Bone marrow (tissue), 2 donors: ENCODE measurements at regions not wholly inside any gene's neighbourhood (a gene's known extent, or its start where the extent isn't known, plus 50 kb on each side); places are given as distances from the start of the nearest gene placed in this dataset.

Source experiments
- DNase-seq, 2 donors: peaks; one replicate each; lab custom pipeline; 2025; lab: John Stamatoyannopoulos, UW

DNA sequence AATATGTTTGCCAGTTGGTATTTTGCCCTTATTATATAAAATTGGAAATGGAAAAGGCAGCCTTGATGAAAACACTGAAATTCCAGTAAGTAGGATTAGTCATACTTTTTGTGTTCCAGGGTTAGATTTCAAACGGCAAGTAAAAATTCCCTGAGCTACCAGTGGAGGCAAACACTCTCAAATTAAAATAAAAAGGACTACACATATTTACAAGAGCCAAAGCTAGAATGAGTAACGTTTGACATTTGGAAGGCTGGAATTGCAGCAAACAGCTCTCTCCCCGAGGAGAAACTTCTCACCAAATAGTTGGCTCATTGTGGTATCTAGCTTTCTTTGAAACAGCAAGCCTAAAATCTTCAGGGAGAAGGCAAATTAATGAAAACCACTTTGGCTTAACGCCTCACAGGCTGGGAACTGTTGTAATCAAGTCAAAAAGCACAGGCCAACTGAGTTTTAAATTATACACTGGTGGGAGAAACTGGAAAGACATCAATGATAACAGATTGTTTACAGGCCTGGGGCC, 288.4 kb downstream of the SNX13 start:
- DNase-seq: no peak

- DNase-seq: peak in 1 of 2 donors; percentile 47
Observed at GRCh38 chr7:17654940-17655339, 285.4 kb downstream of the SNX13 start.

GRCh38 chr7:17659126-17659525, 281.2 kb downstream of the SNX13 start:
- no peak for DNase-seq

DNA sequence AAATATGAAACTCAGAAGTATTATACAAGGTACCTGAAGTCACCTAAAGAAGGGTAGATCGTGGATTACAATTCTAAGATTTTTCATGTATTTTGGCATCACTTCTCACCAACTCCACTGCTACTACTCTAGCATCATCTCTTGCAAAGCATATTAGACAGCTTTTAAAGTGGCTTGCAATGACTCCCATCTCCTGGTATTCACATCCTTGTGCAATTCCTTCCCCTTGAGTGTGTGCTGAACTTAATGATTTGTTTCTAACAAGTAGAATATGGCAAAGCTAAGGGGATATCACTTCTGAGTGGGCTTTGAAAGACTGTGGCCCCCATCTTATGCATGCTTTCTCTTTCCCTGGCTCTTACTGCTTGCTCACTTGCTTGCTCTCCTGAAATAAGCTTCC, 280.2 kb downstream of the SNX13 start:
- no peak for DNase-seq

DNA sequence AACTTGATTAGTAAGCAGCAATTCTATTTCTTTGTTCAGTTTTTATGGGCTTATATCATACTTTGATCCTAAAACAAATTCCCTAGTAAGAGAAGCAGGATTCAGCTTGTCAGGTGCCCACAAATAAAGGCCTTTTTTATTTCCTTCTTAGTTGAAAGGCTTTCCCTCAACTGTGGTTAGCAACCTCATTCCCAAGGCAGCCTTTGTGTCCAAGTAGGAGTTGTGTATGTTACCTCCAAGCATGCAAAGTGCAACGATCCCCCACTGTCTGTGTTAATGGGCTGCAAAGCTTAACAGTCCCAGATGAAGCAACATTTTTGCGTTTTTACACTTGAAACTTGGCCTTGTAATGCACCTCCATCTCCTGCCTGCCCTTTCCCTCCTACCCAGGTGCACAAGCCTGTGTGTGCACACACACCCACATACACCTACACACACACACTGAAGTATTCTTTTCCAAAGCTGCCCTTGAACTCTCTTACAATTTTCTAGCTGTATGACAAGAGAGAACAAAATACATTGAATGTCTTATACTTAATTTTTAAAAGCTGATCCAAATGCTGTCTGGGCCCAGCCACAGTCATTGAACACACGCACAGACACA, 278.2 kb downstream of the SNX13 start:
- DNase-seq: no peak

- DNase-seq: no peak
Observed at GRCh38 chr7:17663061-17663675, 277.1 kb downstream of the SNX13 start.

DNA sequence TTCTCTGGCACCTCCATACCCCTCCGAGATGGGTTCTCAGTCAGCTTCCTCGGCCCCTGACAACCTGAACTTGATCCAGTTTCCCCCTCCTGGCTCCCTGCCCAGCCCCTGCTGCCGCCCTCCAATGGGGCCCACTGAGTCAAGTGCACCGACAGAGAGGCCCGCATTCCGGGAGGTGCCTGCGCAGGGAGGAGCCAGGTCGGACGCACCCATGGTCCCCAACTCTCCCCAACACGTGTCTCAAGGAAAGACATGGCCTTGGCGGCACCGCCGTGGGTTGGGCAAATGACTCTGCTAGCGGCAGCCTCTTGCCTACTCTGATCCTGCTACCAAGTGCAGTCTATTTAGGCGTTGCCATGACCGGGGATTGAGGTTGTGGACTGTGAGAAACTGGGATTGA, 275.3 kb downstream of the SNX13 start:
- no peak for DNase-seq

DNA sequence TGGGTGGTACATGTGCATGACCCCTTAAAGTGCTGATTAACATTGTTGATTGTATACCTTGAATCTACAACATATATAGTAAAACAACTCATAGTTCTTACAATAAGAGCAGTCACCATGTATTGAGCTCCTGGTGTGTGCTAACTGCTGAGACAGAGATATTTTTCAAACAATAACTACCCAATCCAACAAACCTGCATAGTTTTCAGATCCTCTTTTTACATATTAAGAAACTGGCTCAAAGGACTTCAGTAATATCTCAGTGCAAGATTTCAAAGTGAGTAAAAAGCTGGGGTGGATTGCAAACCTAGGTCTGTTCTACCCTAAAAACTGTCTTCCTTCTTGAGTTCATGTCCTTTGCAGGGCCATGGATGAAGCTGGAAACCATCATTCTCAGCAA, 272.2 kb downstream of the SNX13 start:
- DNase-seq: no peak

DNA sequence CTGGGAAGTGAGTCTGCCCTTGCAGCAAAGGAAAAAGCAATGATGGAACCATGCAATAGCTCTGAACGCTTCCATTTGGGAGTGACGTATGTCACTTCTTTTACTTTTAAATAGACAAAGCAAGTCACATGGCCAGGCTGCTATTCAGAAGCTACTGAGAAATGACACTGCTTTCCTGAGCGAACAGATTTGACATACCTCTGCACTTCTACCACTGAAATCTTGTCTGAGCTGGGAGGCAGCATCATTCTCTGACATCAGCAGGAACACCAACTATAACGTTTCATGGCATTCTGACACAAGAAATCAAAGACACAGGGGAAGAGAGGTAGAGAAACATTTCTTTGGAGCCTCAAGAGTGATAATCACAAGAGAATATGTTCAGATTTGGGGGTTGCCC, 271.1 kb downstream of the SNX13 start:
- DNase-seq: no peak

DNA sequence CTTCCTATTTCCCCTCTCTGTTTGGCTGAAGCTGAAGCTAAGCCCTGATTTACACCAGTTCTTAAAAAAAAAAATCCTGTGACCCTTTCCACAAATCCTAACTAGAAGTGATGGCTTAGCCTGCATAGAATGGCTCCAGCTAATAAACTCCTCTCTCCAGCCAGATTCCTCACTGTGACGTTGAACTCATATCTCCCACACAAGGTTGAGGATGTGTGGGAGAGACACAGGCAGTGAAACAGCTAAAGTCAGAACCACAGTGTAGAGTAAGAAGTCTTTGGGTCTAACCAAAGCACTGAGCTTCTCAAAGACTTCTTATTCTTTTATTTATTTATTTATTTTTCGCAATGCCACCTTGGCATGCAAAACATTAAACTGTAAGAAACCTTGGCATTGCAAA, 268.3 kb downstream of the SNX13 start:
- DNase-seq: no peak

- DNase-seq: no peak
Observed at GRCh38 chr7:17672783-17673182, 267.5 kb downstream of the SNX13 start.

- no peak for DNase-seq
Observed at GRCh38 chr7:17674166-17674942, 265.9 kb downstream of the SNX13 start.

DNA sequence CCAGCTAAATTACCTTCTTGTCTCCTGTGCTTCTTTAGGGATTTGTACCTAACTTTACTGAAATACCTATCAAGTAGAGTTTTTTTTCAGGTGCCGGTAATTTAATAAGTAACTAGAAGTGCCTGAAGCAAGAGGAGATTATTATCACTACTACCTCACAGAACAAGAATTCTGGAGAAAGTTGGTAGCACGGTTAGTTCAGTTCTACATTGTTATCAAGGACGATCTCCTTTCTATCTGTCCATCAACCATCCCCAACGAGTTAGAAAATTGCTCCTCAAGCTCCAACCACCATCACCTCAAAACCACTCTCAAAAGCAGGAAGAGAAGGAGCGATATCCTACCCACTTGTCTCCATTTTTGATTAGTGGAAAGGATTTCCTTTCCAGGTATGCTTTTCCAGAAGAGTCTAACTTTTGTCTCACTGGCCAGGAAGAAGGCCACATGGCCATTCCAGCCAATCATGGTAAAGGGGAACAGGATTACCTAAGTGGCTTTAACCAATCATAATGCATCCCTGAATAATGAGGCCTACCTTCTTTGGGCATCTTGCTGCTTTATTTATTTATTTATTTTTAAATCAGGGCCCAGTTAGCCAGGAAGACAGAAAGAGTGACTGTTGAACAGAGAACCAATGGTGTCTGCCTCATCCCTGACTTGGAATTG, 265.2 kb downstream of the SNX13 start:
- DNase-seq: no peak

GRCh38 chr7:17677408-17677807, 262.9 kb downstream of the SNX13 start:
- no peak for DNase-seq

DNA sequence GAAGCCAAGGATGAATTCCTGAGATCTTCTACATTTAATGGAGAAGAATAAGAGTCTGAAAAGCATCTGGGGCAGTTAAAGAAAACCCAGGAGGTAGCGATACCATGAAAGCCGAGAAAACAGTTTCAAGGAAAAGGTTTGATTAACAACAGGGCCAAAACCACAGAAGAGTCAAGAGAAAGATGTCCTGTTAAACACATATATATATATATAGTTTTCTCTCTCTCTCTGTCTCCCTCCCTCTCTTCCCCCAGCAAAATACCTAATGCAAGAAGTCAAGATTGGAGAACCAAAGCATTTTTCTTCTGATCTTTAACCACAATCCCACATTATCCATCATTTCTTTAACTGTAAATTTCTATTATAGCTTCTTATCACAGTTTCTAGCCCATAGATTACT, 261.4 kb downstream of the SNX13 start:
- DNase-seq: no peak

GRCh38 chr7:17679458-17679857, 260.8 kb downstream of the SNX13 start:
- no peak for DNase-seq

DNA sequence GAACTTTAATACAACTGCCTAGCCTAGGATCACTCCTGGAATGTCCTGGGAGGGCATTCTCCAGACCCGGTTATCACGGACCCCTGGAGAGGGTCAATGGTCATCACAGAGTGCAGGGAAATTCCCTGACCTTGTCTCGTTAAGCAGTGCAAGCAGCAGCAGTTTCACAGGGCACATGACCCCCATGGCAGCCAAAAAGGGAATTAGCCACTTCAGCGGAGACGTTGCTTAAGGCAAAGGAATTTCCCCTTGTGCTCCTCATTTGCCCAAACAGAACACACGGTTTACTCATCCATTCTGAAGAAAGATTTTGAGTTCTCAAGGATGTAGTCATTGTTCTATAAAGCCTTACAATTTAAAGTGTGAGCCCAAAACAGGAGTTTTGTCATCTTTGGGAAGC, 260.3 kb downstream of the SNX13 start:
- DNase-seq: peak in 1 of 2 donors; percentile 19

DNA sequence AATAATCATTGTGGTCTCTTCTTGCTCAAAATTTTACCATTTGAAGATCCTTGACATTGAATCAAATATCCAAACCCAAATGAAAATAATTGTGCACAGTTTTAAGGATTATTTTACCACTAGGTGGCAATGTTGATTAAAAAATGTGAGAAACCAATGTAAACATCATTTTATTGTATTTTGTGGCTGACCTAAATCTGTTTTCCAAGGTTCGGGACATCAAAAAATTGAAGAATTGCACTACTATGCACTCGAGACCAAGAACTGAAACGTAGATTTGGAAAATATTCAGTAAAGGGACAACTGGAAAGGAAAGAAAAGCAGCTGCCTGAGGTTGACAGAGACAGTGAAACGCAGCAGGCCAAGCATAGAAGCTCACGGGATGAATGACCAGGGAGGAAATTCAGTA, 259.3 kb downstream of the SNX13 start:
- DNase-seq: no peak

DNA sequence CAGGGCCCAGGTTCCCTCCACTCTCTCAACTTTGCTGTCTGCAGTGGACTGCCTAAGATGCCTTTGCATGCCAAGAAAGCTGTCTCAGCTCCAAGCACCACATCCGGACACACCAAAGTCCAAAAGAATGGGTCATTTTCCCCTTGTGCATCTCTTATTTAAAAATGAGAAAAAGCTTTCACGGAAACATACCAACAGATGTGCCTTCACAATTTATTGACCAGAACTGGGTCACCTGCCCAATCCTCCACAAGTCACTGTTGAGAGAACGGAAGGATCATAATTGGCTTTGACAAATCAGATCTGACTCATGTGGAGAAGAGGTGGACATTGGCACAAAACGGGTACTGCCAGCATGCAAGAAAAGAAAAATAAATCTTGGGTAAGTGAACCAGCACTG, 258.3 kb downstream of the SNX13 start:
- no peak for DNase-seq

DNA sequence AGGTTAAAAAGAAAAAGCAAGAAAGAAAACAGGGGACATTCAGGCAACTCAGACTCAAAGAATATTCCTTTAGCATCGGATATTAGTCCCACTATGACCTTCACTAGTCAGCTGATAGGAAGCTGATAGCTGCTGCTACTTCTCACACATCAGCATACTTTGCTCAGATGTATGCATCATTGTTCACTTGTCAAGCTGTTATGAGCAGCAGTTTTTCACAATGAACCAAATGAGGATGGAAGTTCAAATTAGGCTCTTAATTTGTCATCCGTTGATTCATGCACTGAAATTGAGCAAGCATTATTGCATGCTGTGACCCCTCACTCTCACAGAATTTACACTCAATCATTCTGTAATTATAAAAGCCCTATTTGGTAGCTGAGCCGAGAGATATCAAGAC, 257.7 kb downstream of the SNX13 start:
- DNase-seq: no peak

DNA sequence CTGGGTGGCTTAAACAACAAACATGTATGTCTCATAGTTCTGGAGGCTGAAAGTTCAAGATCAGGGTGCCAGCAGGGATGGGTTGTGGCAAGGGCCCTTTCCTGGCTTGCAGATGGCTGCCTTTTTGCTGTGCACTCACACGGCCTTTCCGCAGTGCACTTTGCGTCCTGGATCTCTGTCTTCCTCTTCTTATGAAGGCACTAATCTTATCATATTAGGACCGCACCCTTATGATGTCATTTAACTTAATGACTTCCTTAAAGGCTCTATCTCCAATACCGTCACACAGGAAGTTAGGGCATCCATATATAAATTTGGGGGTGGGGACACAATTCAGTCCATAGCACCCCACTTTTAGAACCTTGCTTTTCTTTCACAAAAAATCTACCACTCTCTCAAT, 255.2 kb downstream of the SNX13 start:
- no peak for DNase-seq

- DNase-seq: no peak
Observed at GRCh38 chr7:17687361-17687760, 252.9 kb downstream of the SNX13 start.
